DOHH2 (cell line): ENCODE measurements at regions not wholly inside any gene's neighbourhood (a gene's known extent, or its start where the extent isn't known, plus 50 kb on each side); places are given as distances from the start of the nearest gene placed in this dataset.

Source experiments
- H3F3A ChIP-seq: fragments of 200-600 bp; sonication (generic), shearing (Covaris generic); 2 replicates; pipeline ENCODE4 v1.6.0; 2016; ENCODE audit warnings: antibody characterized with exemption, mild to moderate bottlenecking; ENCODE audit not compliant: control insufficient read depth, insufficient read depth
- H3K27ac ChIP-seq: fragments of 200-600 bp; sonication (generic); 2 replicates; pipeline ENCODE4 v1.5.1; 2014; ENCODE audit warnings: low read depth, mild to moderate bottlenecking, low read length, moderate library complexity
- H3K27me3 ChIP-seq: fragments of 200-600 bp; sonication (generic); 2 replicates; pipeline ENCODE4 v1.6.1; 2014; ENCODE audit warnings: mild to moderate bottlenecking, low read length, mixed read lengths; ENCODE audit not compliant: control insufficient read depth
- H3K36me3 ChIP-seq: fragments of 200-600 bp; sonication (generic); 2 replicates; pipeline ENCODE4 v1.6.1; 2014; ENCODE audit warnings: mild to moderate bottlenecking, low read length, moderate library complexity, mixed read lengths; ENCODE audit not compliant: control insufficient read depth
- H3K4me1 ChIP-seq: fragments of 200-600 bp; sonication (generic); 2 replicates; pipeline ENCODE4 v1.6.1; 2014; ENCODE audit warnings: mild to moderate bottlenecking, low read length, mixed read lengths; ENCODE audit not compliant: control insufficient read depth
- H3K4me2 ChIP-seq: fragments of 200-600 bp; sonication (generic); 2 replicates; pipeline ENCODE4 v1.6.0; 2014; ENCODE audit warnings: mild to moderate bottlenecking, low read length, moderate library complexity
- H3K4me3 ChIP-seq: fragments of 200-600 bp; sonication (generic); 2 replicates; pipeline ENCODE4 v1.5.1; 2014; ENCODE audit warnings: mild to moderate bottlenecking, low read length, mixed read lengths
- H3K79me2 ChIP-seq: fragments of 200-600 bp; sonication (generic); 2 replicates; pipeline ENCODE4 v1.6.1; 2014; ENCODE audit warnings: mild to moderate bottlenecking, low read length, mixed read lengths; ENCODE audit not compliant: control insufficient read depth
- H3K9me2 ChIP-seq: fragments of 200-600 bp; sonication (generic); replicated peaks from 2 replicates; pipeline ENCODE4 v1.6.1; 2014; ENCODE audit warnings: mild to moderate bottlenecking, low read length, mixed read lengths; ENCODE audit not compliant: control insufficient read depth
- H3K9me3 ChIP-seq: fragments of 200-600 bp; sonication (generic); 2 replicates; pipeline ENCODE4 v1.6.1; 2014; ENCODE audit warnings: antibody characterized with exemption, low read length, mixed read lengths; ENCODE audit not compliant: control insufficient read depth, insufficient read depth
- H4K20me1 ChIP-seq: fragments of 200-600 bp; sonication (generic); 2 replicates; pipeline ENCODE4 v1.6.0; 2014; ENCODE audit warnings: low read depth, mild to moderate bottlenecking, antibody characterized with exemption, low read length, moderate library complexity; ENCODE audit not compliant: control insufficient read depth, insufficient read depth
- EZH2phosphoT487 ChIP-seq: fragments of 200-600 bp; sonication (generic); IDR thresholded peaks from 2 replicates; pipeline ENCODE4 v1.6.1; 2017; ENCODE audit warnings: borderline replicate concordance, mild to moderate bottlenecking, antibody characterized with exemption, low read length, moderate library complexity, mixed read lengths
- TF ChIP-seq, protein P1 (sequence below): fragments of 200-600 bp; sonication (generic); IDR thresholded peaks from one replicate; pipeline ENCODE4 v1.5.1; 2014; ENCODE audit warnings: antibody characterized with exemption, mild to moderate bottlenecking, low read depth, low read length; ENCODE audit not compliant: poor library complexity, severe bottlenecking

DNA sequence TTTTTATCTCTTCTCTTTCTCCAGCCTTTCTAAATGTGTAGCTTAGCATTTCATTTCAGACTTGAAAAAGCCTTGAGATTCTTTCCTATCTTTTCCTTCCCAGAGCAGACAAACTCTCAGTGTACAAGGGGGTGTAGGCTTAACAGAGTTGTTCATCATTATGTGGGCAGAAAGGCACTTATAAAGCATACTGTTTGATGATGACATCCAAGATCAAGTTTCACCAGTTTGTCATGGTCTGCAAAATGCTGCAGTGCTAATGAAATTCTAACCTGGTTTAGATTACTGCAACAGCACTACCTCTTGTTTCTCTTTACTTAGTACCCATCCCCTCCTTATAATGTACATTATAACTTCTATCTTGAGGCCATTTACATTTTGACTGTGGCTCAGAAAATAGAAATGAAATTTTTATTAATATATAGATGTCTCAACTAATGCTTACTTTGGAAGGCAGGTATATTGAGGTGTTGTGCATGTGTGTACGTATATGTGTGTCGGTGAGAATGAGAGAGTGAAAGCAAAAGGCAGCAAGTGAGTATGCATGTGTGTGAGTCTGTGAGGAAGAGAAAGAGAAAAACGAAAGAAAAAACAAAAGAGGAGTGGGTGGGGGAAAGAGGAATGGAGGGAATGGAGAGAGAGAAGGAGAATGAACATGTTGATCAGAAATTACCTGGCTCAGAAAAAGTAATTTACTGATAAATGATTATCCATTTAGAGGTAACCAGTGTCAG lies 1043.6 kb downstream of the TUSC7 start:
- TF ChIP-seq EZH2phosphoT487 = no peak
- TF ChIP-seq, protein P1, sequence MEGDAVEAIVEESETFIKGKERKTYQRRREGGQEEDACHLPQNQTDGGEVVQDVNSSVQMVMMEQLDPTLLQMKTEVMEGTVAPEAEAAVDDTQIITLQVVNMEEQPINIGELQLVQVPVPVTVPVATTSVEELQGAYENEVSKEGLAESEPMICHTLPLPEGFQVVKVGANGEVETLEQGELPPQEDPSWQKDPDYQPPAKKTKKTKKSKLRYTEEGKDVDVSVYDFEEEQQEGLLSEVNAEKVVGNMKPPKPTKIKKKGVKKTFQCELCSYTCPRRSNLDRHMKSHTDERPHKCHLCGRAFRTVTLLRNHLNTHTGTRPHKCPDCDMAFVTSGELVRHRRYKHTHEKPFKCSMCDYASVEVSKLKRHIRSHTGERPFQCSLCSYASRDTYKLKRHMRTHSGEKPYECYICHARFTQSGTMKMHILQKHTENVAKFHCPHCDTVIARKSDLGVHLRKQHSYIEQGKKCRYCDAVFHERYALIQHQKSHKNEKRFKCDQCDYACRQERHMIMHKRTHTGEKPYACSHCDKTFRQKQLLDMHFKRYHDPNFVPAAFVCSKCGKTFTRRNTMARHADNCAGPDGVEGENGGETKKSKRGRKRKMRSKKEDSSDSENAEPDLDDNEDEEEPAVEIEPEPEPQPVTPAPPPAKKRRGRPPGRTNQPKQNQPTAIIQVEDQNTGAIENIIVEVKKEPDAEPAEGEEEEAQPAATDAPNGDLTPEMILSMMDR = no peak
- H3K9me2 ChIP-seq = no peaks in the 10 kb centered on the region
- H3K27ac ChIP-seq = no peak overlapping the region
- H3K4me1 ChIP-seq = no peaks in the 10 kb centered on the region
- H3F3A ChIP-seq = no peaks in the 10 kb centered on the region
- no peaks in the 10 kb centered on the region for H3K79me2 ChIP-seq
- no peak overlapping the region for H3K4me2 ChIP-seq
- H3K36me3 ChIP-seq = no peaks in the 10 kb centered on the region
- no peaks in the 10 kb centered on the region for H3K27me3 ChIP-seq
- no peak overlapping the region for H3K4me3 ChIP-seq
- no peaks in the 10 kb centered on the region for H3K9me3 ChIP-seq
- H4K20me1 ChIP-seq = no peaks in the 10 kb centered on the region

DNA sequence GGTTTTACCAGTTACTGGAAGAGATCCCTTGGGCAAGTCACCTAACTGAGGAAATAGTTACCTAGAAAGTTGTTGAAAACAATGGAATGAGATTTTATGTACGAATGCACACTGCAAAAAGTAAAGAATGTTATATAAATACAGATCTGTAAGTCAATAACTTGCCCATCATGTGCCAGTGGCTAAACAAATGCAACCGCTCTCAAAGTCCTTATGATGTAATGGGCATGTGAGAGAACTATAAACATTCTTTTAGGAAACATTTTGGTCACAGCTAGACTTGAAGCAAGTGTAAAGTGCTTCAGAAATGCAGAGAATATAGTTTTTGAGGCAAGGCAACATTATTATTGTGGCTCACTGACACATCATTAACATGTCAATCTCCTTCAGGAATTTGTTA lies 1044.5 kb downstream of the TUSC7 start:
- Histone ChIP-seq H3K9me3 (no peaks in the 10 kb centered on the region), H3K4me2 (no peak overlapping the region), H3F3A (no peaks in the 10 kb centered on the region), H3K27me3 (no peaks in the 10 kb centered on the region), H3K9me2 (no peaks in the 10 kb centered on the region), H4K20me1 (no peaks in the 10 kb centered on the region), H3K79me2 (no peaks in the 10 kb centered on the region), H3K27ac (no peak overlapping the region), H3K4me3 (no peak overlapping the region), H3K36me3 (no peaks in the 10 kb centered on the region), H3K4me1 (no peaks in the 10 kb centered on the region)
- TF ChIP-seq EZH2phosphoT487 = no peak
- TF ChIP-seq, protein P1 = no peak

DNA sequence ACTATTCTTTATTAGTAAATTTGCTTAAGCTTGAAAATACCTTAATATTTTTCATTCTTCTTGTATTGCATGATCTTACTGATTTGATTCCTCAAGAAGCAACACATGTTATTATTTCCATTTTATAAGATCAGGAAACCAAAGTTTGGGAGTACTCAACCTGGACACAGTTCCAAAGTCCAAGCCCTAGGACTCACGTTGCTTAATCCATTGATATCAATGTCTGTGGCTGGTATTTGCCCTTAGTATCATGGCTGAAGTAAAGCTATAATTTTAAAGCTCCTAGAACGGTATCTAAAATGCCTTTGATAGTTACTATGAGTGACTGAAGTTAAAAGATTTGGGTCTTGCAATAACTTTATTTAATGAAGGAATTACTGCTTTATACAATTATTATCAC lies 1045.3 kb downstream of the TUSC7 start:
- Histone ChIP-seq H3K27me3 (no peaks in the 10 kb centered on the region), H3K9me2 (no peaks in the 10 kb centered on the region), H3K4me2 (no peak overlapping the region), H3K36me3 (no peaks in the 10 kb centered on the region), H3F3A (no peaks in the 10 kb centered on the region), H3K9me3 (no peaks in the 10 kb centered on the region), H4K20me1 (no peaks in the 10 kb centered on the region), H3K79me2 (no peaks in the 10 kb centered on the region), H3K27ac (no peak overlapping the region), H3K4me1 (no peaks in the 10 kb centered on the region), H3K4me3 (no peak overlapping the region)
- TF ChIP-seq, protein P1 = no peak
- TF ChIP-seq EZH2phosphoT487 = no peak
